ENCODE measurements at regions not wholly inside any gene's neighbourhood (a gene's known extent, or its start where the extent isn't known, plus 50 kb on each side); places are given as distances from the start of the nearest gene placed in this dataset.

DNA sequence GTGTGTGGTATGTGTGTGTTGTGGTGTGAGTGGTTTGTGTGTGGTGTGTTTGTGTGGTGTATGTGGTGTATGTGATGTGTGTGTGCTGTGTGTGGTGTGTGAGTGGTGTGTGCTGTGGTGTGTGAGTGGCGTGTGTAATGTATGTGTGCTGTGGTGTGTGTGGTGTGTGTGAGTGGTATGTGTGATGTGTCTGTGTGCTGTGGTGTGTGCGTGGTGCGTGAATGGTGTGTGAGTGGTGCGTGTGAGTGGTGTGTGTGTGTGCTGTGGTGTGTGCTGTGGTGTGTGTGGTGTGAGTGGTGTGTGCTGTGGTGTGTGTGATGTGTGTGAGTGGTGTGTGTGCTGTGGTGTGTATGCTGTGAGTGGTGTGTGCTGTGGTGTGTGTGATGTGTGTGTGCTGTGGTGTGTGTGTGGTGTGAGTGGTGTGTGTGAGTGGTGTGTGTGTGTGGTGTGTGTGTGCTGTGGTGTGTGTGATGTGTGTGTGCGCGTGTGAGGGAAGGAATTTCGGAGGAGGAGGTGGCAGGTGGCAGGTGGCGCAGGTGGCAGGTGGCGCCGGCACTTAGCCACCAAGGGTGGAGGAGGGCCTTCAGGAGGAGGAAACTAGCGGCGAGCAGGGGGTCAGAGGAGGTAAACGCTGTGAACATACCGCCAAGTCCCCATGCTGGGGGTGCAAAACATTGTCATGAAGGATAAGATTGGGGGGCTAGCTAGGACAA is 191.8 kb downstream of the MELK start:
- peak; percentile 65 for DNase-seq

DNA sequence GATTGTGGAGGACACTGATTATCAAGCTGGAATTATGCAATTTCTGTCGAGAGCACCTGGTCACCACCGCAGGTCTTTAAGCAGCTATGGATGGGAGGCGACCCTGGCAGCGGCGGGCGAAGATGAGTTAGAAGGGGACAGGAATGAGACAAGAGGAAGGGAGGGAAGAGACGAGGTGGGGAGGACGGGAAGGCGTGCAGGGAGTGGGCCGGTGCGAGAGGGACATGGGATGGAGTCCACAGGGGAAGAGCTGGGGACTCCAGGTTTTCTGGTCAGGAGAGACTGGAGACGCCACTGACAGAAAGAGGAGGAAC is 192.3 kb downstream of the MELK start:
- no peak for DNase-seq

- DNase-seq, result peak; percentile 95
Measured at GRCh38 chr9:36765468-36766341, 193.0 kb downstream of the MELK start.

DNA sequence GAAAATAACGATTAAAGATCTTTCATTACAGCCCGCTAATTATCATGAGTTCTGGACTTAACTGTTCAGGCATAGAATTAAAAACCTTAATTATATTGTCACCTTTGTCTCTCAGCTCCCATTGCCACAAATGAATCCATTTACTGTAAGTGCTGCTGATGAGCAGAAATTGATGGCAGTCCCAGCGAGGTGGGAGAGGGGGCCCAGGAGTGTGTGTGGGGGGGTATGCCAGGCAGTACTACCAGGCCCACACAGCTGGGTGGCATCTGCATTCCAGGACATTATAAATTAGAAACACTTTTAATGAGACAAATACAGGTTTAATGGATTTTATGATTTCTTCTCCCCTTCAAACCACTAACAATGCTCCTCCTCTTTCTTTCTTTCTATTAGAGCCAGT is 196.0 kb downstream of the MELK start:
- DNase-seq, result no peak

DNA sequence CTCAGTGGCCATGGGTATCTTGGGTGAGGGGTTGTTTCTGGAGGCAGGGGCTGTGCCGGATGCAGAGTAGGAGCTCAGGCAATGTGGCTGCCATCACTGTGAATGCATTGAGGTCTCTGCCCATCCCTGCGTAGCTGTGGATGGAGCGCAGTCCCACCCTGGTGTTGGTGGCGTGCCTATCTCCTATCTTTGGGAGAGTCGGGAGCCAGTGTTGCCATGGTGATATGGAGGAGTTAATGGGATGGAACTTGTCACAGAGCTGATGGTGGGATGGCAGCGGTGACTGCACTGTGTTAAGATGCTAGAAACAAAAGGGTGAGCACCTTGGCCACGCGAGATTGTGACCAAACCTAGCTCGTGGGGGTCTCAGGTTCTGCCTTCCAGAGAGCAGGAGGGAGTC is 197.3 kb downstream of the MELK start:
- no peak for DNase-seq

- no peak for DNase-seq
Measured at GRCh38 chr9:36772449-36773403, 200.0 kb downstream of the MELK start.

DNA sequence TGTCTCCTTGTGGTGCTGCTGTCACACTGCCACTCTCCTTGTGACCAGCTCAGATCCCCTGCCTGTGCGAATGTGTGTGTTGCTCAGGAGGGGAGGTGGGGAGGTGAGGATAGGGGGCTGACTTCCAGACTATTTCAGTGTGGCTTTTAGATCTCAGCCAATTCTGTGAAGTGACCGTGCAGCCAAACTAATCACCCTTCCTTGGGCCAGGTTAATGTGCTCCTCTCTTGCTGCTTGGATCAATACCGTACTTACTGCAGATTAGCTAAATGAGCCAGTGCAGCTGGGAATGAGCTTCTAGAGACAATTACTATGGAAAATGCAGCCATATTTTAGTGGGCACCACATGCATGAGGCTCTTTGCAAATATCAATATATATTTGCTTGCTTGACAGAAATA is 206.0 kb downstream of the MELK start:
- DNase-seq, result no peak

DNA sequence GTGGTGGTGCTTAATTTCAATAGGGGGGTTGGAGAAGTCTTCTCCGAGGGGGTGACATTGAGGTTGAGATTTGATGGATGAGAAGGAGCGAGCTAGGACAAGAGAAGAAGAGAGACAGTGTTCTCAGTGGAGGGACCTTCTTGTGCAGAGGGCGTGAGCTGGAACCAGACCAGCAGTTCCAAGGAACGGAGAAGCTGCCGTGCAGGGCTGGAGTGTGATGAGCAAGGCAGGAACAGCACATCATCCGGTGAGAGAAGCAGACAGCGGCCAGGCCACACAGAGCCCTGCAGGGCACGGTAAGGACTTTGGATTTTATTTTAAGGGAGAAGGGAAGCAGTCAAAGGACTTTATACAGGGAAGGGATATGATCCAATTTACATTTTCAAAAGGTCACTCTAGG is 206.9 kb downstream of the MELK start:
- no peak for DNase-seq

- no peak for DNase-seq
Measured at GRCh38 chr9:36780186-36780585, 207.5 kb downstream of the MELK start.

- no peak for DNase-seq
Measured at GRCh38 chr9:36781533-36781932, 208.8 kb downstream of the MELK start.

Measured in NCI-H2171 treated with DMSO at 0.1 percent for 48 hours (cell line).